Common myeloid progenitor, CD34-positive (primary cell): ENCODE measurements at regions not wholly inside any gene's neighbourhood (a gene's known extent, or its start where the extent isn't known, plus 50 kb on each side); places are given as distances from the start of the nearest gene placed in this dataset.
"Not testable (repeated sequence)": the region's sequence is repeated elsewhere in the genome, so short reads cannot be mapped to it uniquely, and the experiment has no call there.

Source experiments
- CTCF ChIA-PET: fragments of 350-600 bp; sonication (Branson Sonifier 250); formaldehyde crosslinking; loops from one replicate; lab custom pipeline; 2021; ENCODE audit warnings: antibody characterized with exemption; lab: Charles Lee
- POLR2A ChIA-PET: fragments of 350-600 bp; sonication (Branson Sonifier 250); formaldehyde crosslinking; loops from one replicate; lab custom pipeline; 2021; ENCODE audit warnings: antibody characterized with exemption; lab: Charles Lee
- DNase-seq, 3 donors: peaks; one replicate each; pipeline versions ENCODE4 v3.0.0 to v3.0.0-alpha.2; 2013
- H3K27ac ChIP-seq, 2 experiments: 1 replicate in 1 of 2; 2 replicates in 1 of 2; pipeline ENCODE4 v1.7.0; 2013; ENCODE audit warnings: inconsistent platforms in 2 of 2, low read length in 2 of 2, mild to moderate bottlenecking in 2 of 2, low read depth in 1 of 2, moderate library complexity in 1 of 2; ENCODE audit not compliant: severe bottlenecking in 2 of 2, insufficient read depth in 1 of 2, poor library complexity in 1 of 2
- H3K27me3 ChIP-seq, 5 experiments: replicated peaks in 2 of 5; 1 replicate in 3 of 5; 2 replicates in 2 of 5; pipeline versions ENCODE4 v1.6.1 to v1.7.0; 2013; ENCODE audit warnings: low read length in 4 of 5, mild to moderate bottlenecking in 2 of 5, moderate library complexity in 2 of 5, inconsistent platforms in 1 of 5; ENCODE audit not compliant: insufficient read depth in 5 of 5, control insufficient read depth in 4 of 5
- H3K36me3 ChIP-seq, 4 experiments: 1 replicate in 2 of 4; 2 replicates in 2 of 4; pipeline versions ENCODE4 v1.6.1 to v1.7.0; 2013; ENCODE audit warnings: low read length in 3 of 4, control low read depth in 1 of 4, mild to moderate bottlenecking in 1 of 4; ENCODE audit not compliant: control insufficient read depth in 4 of 4, insufficient read depth in 4 of 4
- H3K4me1 ChIP-seq, 4 experiments: 1 replicate in 3 of 4; 2 replicates in 1 of 4; pipeline versions ENCODE4 v1.6.1 to v1.7.1; 2013; ENCODE audit warnings: low read length in 3 of 4, mild to moderate bottlenecking in 3 of 4, control low read depth in 1 of 4, inconsistent platforms in 1 of 4, moderate library complexity in 1 of 4; ENCODE audit not compliant: control insufficient read depth in 4 of 4, insufficient read depth in 4 of 4; ENCODE audit errors: control extremely low read depth in 1 of 4
- H3K4me3 ChIP-seq, 7 experiments: 1 replicate in 4 of 7; 2 replicates in 3 of 7; pipeline versions ENCODE4 v1.5.1 to v1.7.0; 2013; ENCODE audit warnings: mild to moderate bottlenecking in 7 of 7, low read length in 6 of 7, moderate library complexity in 6 of 7, inconsistent platforms in 2 of 7, low read depth in 2 of 7, control low read depth in 1 of 7; ENCODE audit not compliant: insufficient read depth in 4 of 7, control insufficient read depth in 1 of 7; ENCODE audit errors: extremely low read depth in 1 of 7
- H3K9me3 ChIP-seq, 5 experiments: 1 replicate in 4 of 5; 2 replicates in 1 of 5; pipeline versions ENCODE4 v1.6.1 to v1.7.1; 2013; ENCODE audit warnings: low read length in 4 of 5, mild to moderate bottlenecking in 2 of 5, inconsistent platforms in 1 of 5, low read depth in 1 of 5, moderate library complexity in 1 of 5; ENCODE audit not compliant: control insufficient read depth in 4 of 5, insufficient read depth in 2 of 5; ENCODE audit errors: control extremely low read depth in 1 of 5
- WGBS: methylation state at CpG from one replicate; pipeline ENCODE4 v1.1.5; 2013; ENCODE audit not compliant: insufficient coverage; 5-methylcytosine and 5-hydroxymethylcytosine counted together

DNA sequence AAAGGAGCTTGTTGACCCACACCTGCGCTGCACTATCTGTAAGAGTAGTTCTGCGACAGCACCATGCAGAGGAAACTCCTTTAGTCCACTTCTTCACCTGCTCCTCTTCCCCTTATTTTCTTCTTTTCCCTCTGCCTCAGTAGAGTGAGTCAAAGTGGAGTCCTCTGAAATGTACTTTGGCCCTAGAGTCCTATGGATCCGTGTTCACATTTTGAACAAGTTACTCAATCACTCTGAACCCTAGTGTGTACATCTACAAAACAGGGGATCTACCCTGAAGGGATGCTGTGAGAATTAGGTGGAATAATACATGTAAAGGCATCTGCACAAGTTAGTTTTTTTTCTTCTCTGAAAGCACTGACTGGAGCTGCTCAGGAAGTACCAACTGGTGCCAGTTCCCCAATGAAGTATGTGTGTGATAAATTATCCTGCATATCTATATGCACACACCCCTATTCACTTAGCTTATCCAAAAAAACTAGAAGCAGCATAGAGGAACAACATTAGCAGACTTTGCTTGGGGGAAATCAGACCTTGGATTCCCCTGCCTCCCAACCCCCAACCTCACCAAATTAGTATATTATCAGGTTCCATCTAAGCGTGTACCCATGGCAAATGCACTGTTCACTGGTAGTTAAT lies 118.5 kb upstream of the FAM9C start:
- H3K27ac ChIP-seq = no peak overlapping the region
- WGBS = no CpG with 5 or more reads among the region's 4 CpGs
- peaks cover 0 to 3% (median 0%) of the 10 kb centered on the region in 5 experiments for H3K27me3 ChIP-seq
- ChIA-PET CTCF (interaction anchor here (1.7 kb wide), 1 partner anchor 12 kb away, joined by 4 read pairs; no protein-coding TSS in a partner anchor), POLR2A (no interaction called here)
- H3K9me3 ChIP-seq = no peaks in the 10 kb centered on the region
- no peak overlapping the region for H3K4me3 ChIP-seq
- H3K36me3 ChIP-seq = no peaks in the 10 kb centered on the region
- peaks cover 0 to 29% (median 12%) of the 10 kb centered on the region in 4 experiments for H3K4me1 ChIP-seq
- DNase-seq = peak; percentile 18 to 82 (median 66)

DNA sequence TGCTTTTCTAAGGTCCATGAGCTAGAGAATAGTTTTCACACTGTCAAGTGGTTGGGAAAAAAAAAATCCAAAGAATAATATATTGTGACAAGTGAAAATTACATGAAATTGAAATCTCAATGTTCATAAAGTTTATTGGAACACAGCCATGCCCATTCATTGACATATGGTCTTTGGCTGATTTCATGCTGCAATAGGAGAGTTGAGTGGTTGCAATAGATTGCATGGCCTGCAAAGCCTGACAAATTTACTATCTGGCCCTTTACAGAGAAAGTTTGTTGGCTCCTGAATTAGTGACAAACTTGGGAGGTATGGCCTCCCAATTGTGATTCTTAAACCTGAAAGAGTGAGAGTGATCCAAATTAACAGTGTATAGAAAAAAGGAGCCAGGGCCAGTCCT lies 115.5 kb upstream of the FAM9C start:
- H3K36me3 ChIP-seq = no peaks in the 10 kb centered on the region
- ChIA-PET POLR2A (no interaction called here), CTCF (no interaction called here)
- H3K27ac ChIP-seq = no peak overlapping the region
- no peaks in the 10 kb centered on the region for H3K9me3 ChIP-seq
- DNase-seq = no peak
- H3K4me3 ChIP-seq = no peak overlapping the region
- H3K4me1 ChIP-seq = peaks cover 0 to 22% (median 10%) of the 10 kb centered on the region in 4 experiments
- H3K27me3 ChIP-seq = peaks cover 0 to 3% (median 0%) of the 10 kb centered on the region in 5 experiments

DNA sequence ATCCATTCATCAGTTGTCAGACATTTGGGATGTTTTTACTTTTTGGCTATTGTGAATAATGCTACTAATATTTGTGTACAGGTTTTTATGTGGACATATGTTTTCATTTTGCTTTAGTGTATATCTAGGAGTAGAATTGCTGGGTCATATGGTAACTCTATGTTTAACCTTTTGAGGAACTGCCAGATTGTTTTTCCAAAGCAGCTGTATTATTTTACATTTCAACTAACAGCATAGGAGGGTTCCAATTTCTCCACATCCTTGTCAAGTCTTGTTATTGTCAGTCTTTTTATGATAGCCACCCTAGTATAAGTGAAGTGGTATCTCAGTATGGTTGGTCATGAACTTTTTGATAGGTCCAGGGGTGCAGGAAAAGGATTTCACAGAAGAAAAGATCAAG lies 114.5 kb upstream of the FAM9C start:
- ChIA-PET POLR2A (no interaction called here), CTCF (no interaction called here)
- H3K27me3 ChIP-seq = peaks cover 0 to 3% (median 0%) of the 10 kb centered on the region in 5 experiments
- H3K9me3 ChIP-seq = peaks cover 0 to 4% (median 0%) of the 10 kb centered on the region in 5 experiments
- no peaks in the 10 kb centered on the region for H3K36me3 ChIP-seq
- peaks cover 0 to 21% (median 10%) of the 10 kb centered on the region in 4 experiments for H3K4me1 ChIP-seq
- no peak overlapping the region for H3K27ac ChIP-seq
- H3K4me3 ChIP-seq = no peak overlapping the region
- DNase-seq = no peak

DNA sequence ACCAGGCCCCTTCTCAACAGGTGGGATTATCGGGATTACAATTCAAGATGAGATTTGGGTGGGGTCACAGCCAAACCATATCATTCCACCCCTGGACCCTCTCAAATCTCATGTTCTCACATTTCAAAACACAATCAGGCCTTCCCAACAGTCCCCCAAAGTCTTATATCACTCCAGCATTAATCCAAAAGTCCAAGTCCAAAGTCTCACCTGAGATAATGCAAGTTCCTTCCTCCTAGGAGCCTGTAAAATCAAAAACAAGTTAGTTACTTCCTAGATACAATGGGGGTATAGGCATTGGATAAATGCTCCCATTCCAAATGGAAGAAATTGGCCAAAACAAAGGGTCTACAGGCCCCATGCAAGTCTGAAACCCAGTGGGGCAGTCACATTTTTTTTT lies 111.1 kb upstream of the FAM9C start:
- 100% methylated on average over 1 of the region's 1 CpG for WGBS
- CTCF ChIA-PET = not testable (repeated sequence)

DNA sequence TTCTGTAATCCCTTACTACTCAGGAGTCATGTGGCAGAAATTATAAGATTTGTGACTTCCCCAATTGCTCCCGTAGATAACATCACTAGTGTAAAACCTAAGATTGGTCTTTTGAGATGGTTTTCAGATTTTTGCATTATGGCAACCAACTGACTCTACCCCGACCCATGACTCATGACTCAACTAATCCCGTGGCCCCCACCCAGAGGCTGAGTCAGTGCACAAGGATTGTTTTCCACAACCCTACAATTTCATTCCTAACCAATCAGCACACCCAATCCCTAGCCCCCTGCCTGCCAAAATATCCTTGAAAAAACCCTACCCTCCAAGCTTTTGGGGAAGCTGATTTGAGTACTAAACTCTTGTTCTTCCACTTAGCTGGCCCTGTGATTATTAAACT lies 109.4 kb upstream of the FAM9C start:
- Histone ChIP-seq H3K4me3 (no peak overlapping the region), H3K9me3 (peaks cover 0 to 12% (median 4%) of the 10 kb centered on the region in 5 experiments), H3K4me1 (peaks cover 0 to 2% (median 0%) of the 10 kb centered on the region in 4 experiments), H3K27me3 (no peaks in the 10 kb centered on the region), H3K36me3 (no peaks in the 10 kb centered on the region), H3K27ac (no peak overlapping the region)
- ChIA-PET CTCF (no interaction called here), POLR2A (no interaction called here)
- peak in 1 of 3 donors; percentile 43 for DNase-seq
- WGBS = 79% methylated on average over 2 of the region's 3 CpGs

More for the DNA sequence above, 111.1 kb upstream of the FAM9C start:
- H3K36me3 ChIP-seq, H3K27me3 ChIP-seq, H3K4me1 ChIP-seq, POLR2A ChIA-PET, H3K27ac ChIP-seq, H3K4me3 ChIP-seq, DNase-seq: not testable (repeated sequence)
- peaks cover 0 to 12% (median 4%) of the 10 kb centered on the region in 5 experiments for H3K9me3 ChIP-seq

DNA sequence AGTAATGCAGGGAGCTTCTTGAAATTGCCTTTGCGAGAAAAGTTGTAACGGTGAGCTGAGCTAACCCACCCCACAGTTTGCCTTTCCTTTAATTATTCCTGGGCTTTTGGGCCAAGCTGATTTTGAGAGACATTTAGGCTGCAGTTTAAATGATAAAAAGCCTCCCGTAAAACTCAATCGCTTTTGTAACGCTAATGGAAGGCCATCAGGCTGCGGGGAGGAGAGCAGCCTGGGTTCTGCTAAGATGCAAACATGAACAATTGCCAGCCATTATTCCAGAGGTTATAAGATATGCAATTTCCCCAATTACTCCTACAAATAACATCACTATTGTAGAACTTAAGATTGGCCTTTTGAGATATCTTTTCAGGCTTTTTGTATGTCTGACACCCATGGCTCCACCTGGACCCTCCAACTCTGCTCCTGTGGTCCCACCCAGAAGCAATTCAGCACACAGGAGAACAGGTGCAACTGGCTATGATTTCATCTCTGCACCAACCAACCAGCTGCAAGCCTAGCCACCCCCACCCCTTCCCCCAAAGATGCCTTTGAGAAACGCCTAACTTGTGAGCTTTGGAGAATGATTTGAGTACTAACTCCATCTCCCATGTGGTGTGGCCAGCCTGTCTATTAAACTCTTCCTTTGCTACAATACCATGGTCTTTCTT lies 108.2 kb upstream of the FAM9C start:
- POLR2A ChIA-PET = no interaction called here
- CTCF ChIA-PET = interaction anchor here (1.7 kb wide), 1 partner anchor 29 kb away, joined by 4 read pairs; no protein-coding TSS in a partner anchor
- H3K27ac ChIP-seq = peak overlapping the region in 1 of 2 experiments; percentile 75

More for the DNA sequence above, 108.2 kb upstream of the FAM9C start:
- Histone ChIP-seq H3K4me1 (peaks cover 0 to 2% (median 0%) of the 10 kb centered on the region in 4 experiments), H3K9me3 (peaks cover 0 to 12% (median 4%) of the 10 kb centered on the region in 5 experiments), H3K36me3 (no peaks in the 10 kb centered on the region), H3K4me3 (no peak overlapping the region), H3K27me3 (peaks cover 0 to 3% (median 0%) of the 10 kb centered on the region in 5 experiments)
- WGBS = 70% methylated on average over 4 of the region's 7 CpGs
- DNase-seq = no peak
